CD4-positive, alpha-beta T cell treated with Interleukin-4 for 4 hours (primary cell): ENCODE measurements at regions not wholly inside any gene's neighbourhood (a gene's known extent, or its start where the extent isn't known, plus 50 kb on each side); places are given as distances from the start of the nearest gene placed in this dataset.

Experiments used
- DNase-seq: peaks from one replicate; pipeline ENCODE4 v3.0.0-alpha.2; 2020

GRCh38 chr9:119986205-119986604, 593.8 kb downstream of the CDK5RAP2 start:
- DNase-seq, result no peak

- DNase-seq, result no peak
Measured at GRCh38 chr9:119974026-119974425, 604.8 kb upstream of the BRINP1 start.

- DNase-seq, result peak; percentile 45
Measured at GRCh38 chr9:119968836-119969707, 599.8 kb upstream of the BRINP1 start.

- DNase-seq, result no peak
Measured at GRCh38 chr9:119967867-119968535, 598.8 kb upstream of the BRINP1 start.

- no peak for DNase-seq
Measured at GRCh38 chr9:119963798-119964372, 594.6 kb upstream of the BRINP1 start.

GRCh38 chr9:119963258-119963797, 594.1 kb upstream of the BRINP1 start:
- DNase-seq, result no peak

- no peak for DNase-seq
Measured at GRCh38 chr9:119961774-119962424, 592.7 kb upstream of the BRINP1 start.

GRCh38 chr9:119959846-119960545, 590.8 kb upstream of the BRINP1 start:
- no peak for DNase-seq

- DNase-seq, result no peak
Measured at GRCh38 chr9:119956111-119956510, 586.9 kb upstream of the BRINP1 start.

- DNase-seq, result no peak
Measured at GRCh38 chr9:119955276-119955675, 586.0 kb upstream of the BRINP1 start.

GRCh38 chr9:119951591-119951990, 582.4 kb upstream of the BRINP1 start:
- DNase-seq, result no peak

GRCh38 chr9:119951090-119951489, 581.9 kb upstream of the BRINP1 start:
- no peak for DNase-seq

- no peak for DNase-seq
Measured at GRCh38 chr9:119945686-119946085, 576.5 kb upstream of the BRINP1 start.

GRCh38 chr9:119941091-119941490, 571.9 kb upstream of the BRINP1 start:
- no peak for DNase-seq

GRCh38 chr9:119938871-119939270, 569.6 kb upstream of the BRINP1 start:
- DNase-seq, result no peak

- no peak for DNase-seq
Measured at GRCh38 chr9:119934497-119934896, 565.3 kb upstream of the BRINP1 start.

- no peak for DNase-seq
Measured at GRCh38 chr9:119933191-119933590, 564.0 kb upstream of the BRINP1 start.

GRCh38 chr9:119924736-119925135, 555.5 kb upstream of the BRINP1 start:
- no peak for DNase-seq

GRCh38 chr9:119917175-119917574, 547.9 kb upstream of the BRINP1 start:
- no peak for DNase-seq

- DNase-seq, result no peak
Measured at GRCh38 chr9:119907056-119907455, 537.8 kb upstream of the BRINP1 start.

GRCh38 chr9:119905724-119906123, 536.5 kb upstream of the BRINP1 start:
- no peak for DNase-seq

GRCh38 chr9:119903851-119904250, 534.6 kb upstream of the BRINP1 start:
- no peak for DNase-seq
